ENCODE measurements at regions not wholly inside any gene's neighbourhood (a gene's known extent, or its start where the extent isn't known, plus 50 kb on each side); places are given as distances from the start of the nearest gene placed in this dataset.

DNA sequence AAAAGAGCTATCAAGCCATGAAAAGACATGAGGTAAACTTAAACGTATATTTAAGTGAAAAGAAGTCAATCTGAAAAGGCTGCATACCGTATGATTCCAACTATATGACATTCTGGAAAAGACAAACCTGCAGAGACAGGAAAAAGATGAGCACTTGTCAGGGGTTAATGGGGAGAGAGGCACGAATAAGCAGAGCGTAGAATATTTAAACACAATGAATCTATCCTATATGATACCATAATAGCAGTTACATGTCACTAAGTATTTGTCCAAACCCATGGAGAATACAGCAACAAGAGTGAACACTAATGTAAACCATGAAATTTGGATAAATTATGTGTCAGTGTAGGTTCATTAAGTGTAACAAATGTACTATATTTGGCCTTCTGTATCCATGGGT lies 560.3 kb upstream of the ANO3 start:
- TF ChIP-seq EZH2 (IDR thresholded peaks at IDR 0.05; ENCODE audit: insufficient read depth, poor library complexity, severe bottlenecking) (no peak), EZH2phosphoT487 (IDR thresholded peaks at IDR 0.05; ENCODE audit: insufficient read depth, low read depth) (no peak)

All from GM23248 (cell line).